HepG2 (cell line): ENCODE measurements at regions not wholly inside any gene's neighbourhood (a gene's known extent, or its start where the extent isn't known, plus 50 kb on each side); places are given as distances from the start of the nearest gene placed in this dataset.

ENCODE experiments used
- ATAC-seq: fragments of 200-7000 bp; cut with Tn5 transposase; 3 replicates; pipeline ENCODE4 v1.9.1; 2020; ENCODE audit warnings: mild to moderate bottlenecking, moderate library complexity
- BruUV-seq: library from RNA; stranded (reverse); fragments of 400-500 nt; replicated peaks from 2 replicates; lab custom pipeline; 2021; lab: Mats Ljungman, UMichigan
- CTCF ChIA-PET: fragments of 300-600 bp; formaldehyde crosslinking; extraction: SDS; loops from one replicate; lab custom pipeline; 2021; ENCODE audit warnings: low total read pairs, inconsistent platforms, low intra/inter-chr PET ratio; lab: Yijun Ruan, JAX
- POLR2A ChIA-PET: fragments of 350-600 bp; sonication (Branson Sonifier 250); formaldehyde crosslinking; loops from one replicate; lab custom pipeline; 2020; ENCODE audit warnings: antibody characterized with exemption, inconsistent platforms; lab: Yijun Ruan, JAX
- DNase-seq: peaks from one replicate; pipeline ENCODE4 v3.0.0-alpha.2; 2015; ENCODE audit warnings: low spot score
- FAIRE-seq: peaks from 3 replicates; lab custom pipeline; 2011; peaks lifted over from hg19 to GRCh38; lab: Jason Lieb, UNC
- H2AFZ ChIP-seq: one replicate; pipeline ENCODE4 v1.6.1; 2011; ENCODE audit warnings: low read length, inconsistent platforms
- H3K27ac ChIP-seq: fragments of 300-600 bp; 3 replicates; pipeline ENCODE4 v1.8.0; 2011; ENCODE audit warnings: mixed run types, mild to moderate bottlenecking, mixed read lengths, low read length, inconsistent platforms; ENCODE audit not compliant: insufficient read depth; ENCODE audit errors: extremely low read length
- H3K27me3 ChIP-seq, 2 experiments: fragments of 200-600 bp in 1 of 2; 2 replicates in 1 of 2; 3 replicates in 1 of 2; pipeline versions ENCODE4 v1.6.0 to v1.8.0; 2011; ENCODE audit warnings: low read length in 2 of 2, mild to moderate bottlenecking in 2 of 2, moderate library complexity in 2 of 2, inconsistent platforms in 1 of 2; ENCODE audit not compliant: insufficient read depth in 2 of 2, control insufficient read depth in 1 of 2
- H3K36me3 ChIP-seq, 2 experiments: fragments of 200-600 bp in 1 of 2; replicated peaks in 1 of 2; 2 replicates in 1 of 2; 3 replicates in 1 of 2; pipeline versions ENCODE4 v1.5.1 to v1.8.0; 2011; ENCODE audit warnings: low read length in 2 of 2, inconsistent platforms in 1 of 2; ENCODE audit not compliant: insufficient read depth in 2 of 2, control insufficient read depth in 1 of 2
- H3K4me1 ChIP-seq: 2 replicates; pipeline ENCODE4 v1.5.1; 2012; ENCODE audit warnings: low read length, inconsistent platforms; ENCODE audit not compliant: insufficient read depth
- H3K4me2 ChIP-seq: 2 replicates; pipeline ENCODE4 v1.6.0; 2011; ENCODE audit warnings: low read depth, low read length, inconsistent platforms
- H3K4me3 ChIP-seq, 3 experiments: fragments of 200-600 bp in 1 of 3; sonication (generic), shearing (Covaris generic) in 1 of 3; replicated peaks in 1 of 3; 2 replicates each; pipeline ENCODE4 v1.5.1; 2011 to 2016; ENCODE audit warnings: low read length in 3 of 3, inconsistent platforms in 2 of 3, low read depth in 2 of 3, mild to moderate bottlenecking in 2 of 3, control low read depth in 1 of 3, mixed read lengths in 1 of 3; ENCODE audit not compliant: insufficient read depth in 1 of 3
- H3K79me2 ChIP-seq: one replicate; pipeline ENCODE4 v1.6.1; 2011; ENCODE audit warnings: low read length, inconsistent platforms; ENCODE audit not compliant: insufficient read depth
- H3K9ac ChIP-seq: 2 replicates; pipeline ENCODE4 v1.6.0; 2011; ENCODE audit warnings: mild to moderate bottlenecking, low read depth, low read length, inconsistent platforms; ENCODE audit not compliant: insufficient read depth
- H3K9me3 ChIP-seq: 2 replicates; pipeline ENCODE4 v1.5.1; 2012; ENCODE audit warnings: mild to moderate bottlenecking, low read length
- H4K20me1 ChIP-seq: 2 replicates; pipeline ENCODE4 v1.6.0; 2011; ENCODE audit warnings: inconsistent platforms, mild to moderate bottlenecking, low read length, moderate library complexity; ENCODE audit not compliant: insufficient read depth
- CHD2 ChIP-seq: IDR thresholded peaks from 2 replicates; pipeline ENCODE4 v1.6.1; 2011; ENCODE audit warnings: low read depth, low read length, improper control_type of control experiment
- NR3C1 ChIP-seq: sonication (generic); formaldehyde crosslinking; IDR thresholded peaks from 2 replicates; pipeline ENCODE4 v1.4.0; 2020; ENCODE audit warnings: missing genetic modification reagents
- POLR2AphosphoS2 ChIP-seq: IDR thresholded peaks from 2 replicates; pipeline ENCODE4 v1.6.1; 2011; ENCODE audit warnings: low read depth, low read length, improper control_type of control experiment
- SOX6 ChIP-seq, 2 experiments: fragments of 450-650 bp in 1 of 2; sonication (generic) in 1 of 2; formaldehyde crosslinking in 1 of 2; IDR thresholded peaks; 2 replicates each; pipeline versions ENCODE4 v1.4.0 to v1.6.1; 2017 to 2020; ENCODE audit warnings: antibody characterized with exemption in 1 of 2, mild to moderate bottlenecking in 1 of 2, missing genetic modification reagents in 1 of 2
- ZFAT ChIP-seq: sonication (generic); formaldehyde crosslinking; conservative IDR thresholded peaks from 2 replicates; pipeline ENCODE4 v1.8.1; 2023; ENCODE audit warnings: missing genetic modification reagents, inconsistent platforms
- ZHX1 ChIP-seq: sonication (generic); formaldehyde crosslinking; IDR thresholded peaks from 2 replicates; pipeline ENCODE4 v1.8.1; 2022; ENCODE audit warnings: low read depth, mild to moderate bottlenecking, missing genetic modification reagents
- ZMYM2 ChIP-seq: sonication (generic); formaldehyde crosslinking; IDR thresholded peaks from 2 replicates; pipeline ENCODE4 v1.8.0; 2022; ENCODE audit warnings: mild to moderate bottlenecking, missing genetic modification reagents
- ZNF256 ChIP-seq: sonication (generic); formaldehyde crosslinking; conservative IDR thresholded peaks from 2 replicates; pipeline ENCODE4 v1.4.0; 2020; ENCODE audit warnings: missing genetic modification reagents
- ZNF768 ChIP-seq: sonication (generic); formaldehyde crosslinking; IDR thresholded peaks from 2 replicates; pipeline ENCODE4 v1.4.0; 2020; ENCODE audit warnings: missing genetic modification reagents
- ZNF816 ChIP-seq: sonication (generic); formaldehyde crosslinking; IDR thresholded peaks from 2 replicates; pipeline ENCODE4 v1.8.0; 2022; ENCODE audit warnings: missing genetic modification reagents, mild to moderate bottlenecking, borderline replicate concordance
- WGBS: methylation state at CpG from one replicate; pipeline ENCODE4 v1.1.6; 2017; ENCODE audit warnings: low lambda C conversion rate; 5-methylcytosine and 5-hydroxymethylcytosine counted together
- in situ Hi-C: cut with HindIII; loops from 2 replicates; pipeline ENCODE4 v1.10.0; 2017; ENCODE audit warnings: low pct_unique_long_range_greater_than_20kb; ENCODE audit not compliant: extremely low pct_ligation_motif_present
- intact Hi-C: fragments of 100-400 bp; cut with micrococcal nuclease; formaldehyde crosslinking; loops from one replicate; pipeline ENCODE4 v1.10.0; 2022; ENCODE audit not compliant: unreplicated experiment

DNA sequence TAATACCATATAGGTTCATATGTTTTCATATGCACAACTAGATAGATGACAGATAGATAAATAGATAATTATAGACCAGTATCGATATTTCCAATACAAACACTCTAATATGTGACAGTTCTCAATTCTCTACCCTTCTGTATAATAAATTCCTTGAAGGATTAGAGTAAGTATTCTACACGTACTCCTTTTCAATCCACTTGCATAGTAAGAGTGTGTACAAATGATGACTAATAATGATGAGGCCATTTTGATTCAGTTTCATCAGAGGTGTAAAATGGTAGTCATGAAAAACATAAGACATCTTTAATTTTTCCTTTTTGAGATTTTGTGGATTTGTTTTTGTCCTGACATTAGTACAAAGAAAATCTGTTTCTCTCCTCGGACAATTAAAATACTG is 188.3 kb upstream of the WSB1 start:
- intact Hi-C loops (no loop called here), in situ Hi-C loops (no loop called here)
- no peak for ATAC-seq
- no peaks in the 10 kb centered on the region for H3K27me3 ChIP-seq
- H4K20me1 ChIP-seq, result no peaks in the 10 kb centered on the region
- H2AFZ ChIP-seq, result no peak overlapping the region
- POLR2A ChIA-PET, result no interaction called here
- no peaks in the 10 kb centered on the region for H3K79me2 ChIP-seq
- H3K4me1 ChIP-seq, result no peaks in the 10 kb centered on the region
- H3K27ac ChIP-seq, result no peak overlapping the region
- no peak overlapping the region for H3K9ac ChIP-seq
- TF ChIP-seq NR3C1 (CRISPR knock-in tag), result no peak
- no peak for TF ChIP-seq ZNF816 (CRISPR knock-in tag)
- no peak for TF ChIP-seq POLR2AphosphoS2
- no peak for TF ChIP-seq ZFAT (CRISPR knock-in tag)
- TF ChIP-seq ZNF256 (CRISPR knock-in tag), result no peak
- TF ChIP-seq SOX6 (IDR thresholded peaks at IDR 0.05), result no peak
- TF ChIP-seq SOX6 (CRISPR knock-in tag; IDR thresholded peaks at IDR 0.05), result no peak
- CTCF ChIA-PET, result no interaction called here
- H3K36me3 ChIP-seq, result no peaks in the 10 kb centered on the region
- no peak overlapping the region for H3K4me3 ChIP-seq
- H3K4me2 ChIP-seq, result no peak overlapping the region
- DNase-seq, result no peak
- FAIRE-seq, result no peak
- no TSS peak for BruUV-seq
- 4% methylated on average over 3 of the region's 3 CpGs for whole genome bisulfite sequencing
- H3K9me3 ChIP-seq, result no peaks in the 10 kb centered on the region

DNA sequence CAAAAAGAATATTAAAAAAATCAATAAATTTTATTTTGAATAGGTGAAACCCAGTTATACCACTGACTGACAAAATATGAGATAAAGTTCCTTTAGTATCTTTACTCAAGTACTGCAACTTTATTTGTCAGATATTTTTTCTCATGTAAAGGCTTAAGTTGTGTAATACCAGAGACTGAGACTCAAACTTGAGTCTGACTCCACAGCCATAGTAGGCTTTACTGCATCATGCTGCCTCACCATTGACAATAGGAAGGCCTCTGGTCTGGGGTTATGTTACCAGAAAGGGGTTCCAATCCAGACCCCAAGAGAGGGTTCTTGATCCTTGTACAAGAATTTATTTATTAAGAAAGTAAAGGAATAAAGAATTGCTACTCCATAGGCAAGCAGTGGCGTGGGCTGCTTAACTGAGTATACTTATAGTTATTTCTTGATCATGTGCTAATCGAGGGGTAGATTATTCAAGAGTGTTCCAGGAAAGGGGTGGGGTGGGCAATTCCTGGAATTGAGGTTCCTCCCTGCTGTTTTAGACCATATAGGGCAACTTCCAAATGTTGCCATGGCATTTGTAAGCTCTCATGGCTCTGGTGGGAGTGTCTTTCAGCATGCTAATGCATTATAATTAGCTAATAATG is 187.4 kb upstream of the WSB1 start:
- intact Hi-C loops, result no loop called here
- Histone ChIP-seq H3K4me1 (no peaks in the 10 kb centered on the region), H2AFZ (no peak overlapping the region), H3K27me3 (no peaks in the 10 kb centered on the region), H3K79me2 (no peaks in the 10 kb centered on the region), H4K20me1 (no peaks in the 10 kb centered on the region), H3K36me3 (no peaks in the 10 kb centered on the region), H3K9ac (no peak overlapping the region), H3K4me2 (no peak overlapping the region), H3K9me3 (no peaks in the 10 kb centered on the region), H3K27ac (no peak overlapping the region), H3K4me3 (no peak overlapping the region)
- POLR2A ChIA-PET, result no interaction called here
- DNase-seq, result no peak
- FAIRE-seq, result no peak
- BruUV-seq, result no TSS peak
- WGBS, result 5% methylated on average over 2 of the region's 2 CpGs
- in situ Hi-C loops, result no loop called here
- CTCF ChIA-PET, result no interaction called here
- no peak for ATAC-seq
- TF ChIP-seq ZNF768 (CRISPR knock-in tag), result no peak
- TF ChIP-seq ZHX1 (CRISPR knock-in tag), result no peak
- TF ChIP-seq ZMYM2 (CRISPR knock-in tag), result no peak
- TF ChIP-seq CHD2, result no peak
